ENCODE measurements at regions not wholly inside any gene's neighbourhood (a gene's known extent, or its start where the extent isn't known, plus 50 kb on each side); places are given as distances from the start of the nearest gene placed in this dataset.

GRCh38 chr17:68182940-68183551, 64.8 kb upstream of the AMZ2 start:
- no peak for DNase-seq (ENCODE audit: extremely low read depth, low read depth, low spot score)

- no peak for DNase-seq (ENCODE audit: extremely low read depth, low read depth, low spot score)
These were observed 63.7 kb upstream of the AMZ2 start for GRCh38 chr17:68184141-68184571.

GRCh38 chr17:68184816-68185436, 62.9 kb upstream of the AMZ2 start:
- no peak for DNase-seq (ENCODE audit: extremely low read depth, low read depth, low spot score)

DNA sequence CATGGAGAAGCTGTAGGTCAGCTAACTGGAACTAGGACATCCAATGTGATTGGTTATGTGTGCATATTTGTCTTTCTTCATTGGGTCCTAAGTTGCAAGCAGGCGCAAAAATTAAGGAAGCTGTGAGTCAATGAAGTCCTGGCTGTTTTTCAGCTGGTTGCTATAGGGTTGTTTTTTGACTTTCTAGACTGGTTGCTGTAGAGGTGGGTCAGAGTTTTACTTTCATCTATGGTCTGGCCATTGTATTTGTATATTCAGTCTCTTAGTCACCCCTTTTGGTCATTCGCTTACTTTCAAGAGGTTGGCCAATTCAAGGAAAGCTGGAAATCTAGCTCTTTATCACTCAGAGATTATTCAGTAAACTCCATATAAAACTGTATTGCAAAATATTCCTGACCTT, 62.0 kb upstream of the AMZ2 start:
- no peak for DNase-seq (ENCODE audit: extremely low read depth, low read depth, low spot score)

- no peak for DNase-seq (ENCODE audit: extremely low read depth, low read depth, low spot score)
These were observed 57.3 kb upstream of the AMZ2 start for GRCh38 chr17:68190495-68190894.

GRCh38 chr17:68195667-68196393, 52.0 kb upstream of the AMZ2 start:
- DNase-seq (ENCODE audit: extremely low read depth, low read depth, low spot score): no peak

- no peak for DNase-seq (ENCODE audit: extremely low read depth, low read depth, low spot score)
These were observed 51.3 kb upstream of the AMZ2 start for GRCh38 chr17:68196394-68197090.

DNA sequence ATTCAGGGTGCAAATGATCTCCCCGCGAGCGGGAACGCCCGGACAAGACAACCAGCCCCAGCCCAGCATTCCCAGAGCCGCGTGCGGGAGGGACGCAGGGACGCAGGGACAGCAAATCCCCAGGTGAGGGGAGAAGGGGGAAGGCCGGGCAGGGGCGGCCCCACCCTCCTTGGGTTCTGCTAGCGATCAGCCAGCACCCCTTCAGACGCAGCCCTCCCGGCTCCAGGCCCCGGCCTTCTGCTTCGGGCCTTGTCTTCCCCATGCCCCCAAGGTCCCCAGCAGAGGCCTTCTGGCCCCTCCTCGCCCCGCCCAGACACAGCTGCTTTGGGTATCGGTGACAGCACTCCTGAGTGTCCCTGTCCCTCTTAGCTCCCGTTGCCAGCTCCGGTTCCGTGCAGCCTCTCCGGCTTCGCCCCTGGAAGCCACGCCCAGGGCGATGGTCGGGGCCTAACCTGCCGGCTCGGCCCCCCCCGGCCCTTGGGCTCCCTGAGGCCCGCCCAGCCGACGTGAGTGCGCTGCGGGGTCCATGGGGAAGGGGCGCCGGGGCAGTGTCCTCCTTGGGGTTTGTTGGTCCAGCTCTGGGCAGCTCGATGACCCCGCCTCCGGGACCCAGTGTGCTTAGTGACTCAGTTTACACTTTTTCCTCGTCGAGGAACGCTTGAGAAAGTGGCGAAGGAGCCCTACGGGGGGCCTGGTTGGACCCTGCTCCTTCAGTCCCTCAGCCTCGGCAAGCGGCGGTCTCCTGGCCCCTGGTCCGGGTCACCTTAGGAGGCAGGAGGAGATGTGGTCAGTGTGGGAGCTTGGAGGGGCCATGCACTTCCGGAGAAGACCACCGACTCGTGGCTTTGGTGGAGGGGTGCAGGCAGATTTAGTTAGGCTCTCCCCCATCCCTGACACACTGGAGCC, 50.5 kb upstream of the AMZ2 start:
- DNase-seq (ENCODE audit: extremely low read depth, low read depth, low spot score): no peak

DNA sequence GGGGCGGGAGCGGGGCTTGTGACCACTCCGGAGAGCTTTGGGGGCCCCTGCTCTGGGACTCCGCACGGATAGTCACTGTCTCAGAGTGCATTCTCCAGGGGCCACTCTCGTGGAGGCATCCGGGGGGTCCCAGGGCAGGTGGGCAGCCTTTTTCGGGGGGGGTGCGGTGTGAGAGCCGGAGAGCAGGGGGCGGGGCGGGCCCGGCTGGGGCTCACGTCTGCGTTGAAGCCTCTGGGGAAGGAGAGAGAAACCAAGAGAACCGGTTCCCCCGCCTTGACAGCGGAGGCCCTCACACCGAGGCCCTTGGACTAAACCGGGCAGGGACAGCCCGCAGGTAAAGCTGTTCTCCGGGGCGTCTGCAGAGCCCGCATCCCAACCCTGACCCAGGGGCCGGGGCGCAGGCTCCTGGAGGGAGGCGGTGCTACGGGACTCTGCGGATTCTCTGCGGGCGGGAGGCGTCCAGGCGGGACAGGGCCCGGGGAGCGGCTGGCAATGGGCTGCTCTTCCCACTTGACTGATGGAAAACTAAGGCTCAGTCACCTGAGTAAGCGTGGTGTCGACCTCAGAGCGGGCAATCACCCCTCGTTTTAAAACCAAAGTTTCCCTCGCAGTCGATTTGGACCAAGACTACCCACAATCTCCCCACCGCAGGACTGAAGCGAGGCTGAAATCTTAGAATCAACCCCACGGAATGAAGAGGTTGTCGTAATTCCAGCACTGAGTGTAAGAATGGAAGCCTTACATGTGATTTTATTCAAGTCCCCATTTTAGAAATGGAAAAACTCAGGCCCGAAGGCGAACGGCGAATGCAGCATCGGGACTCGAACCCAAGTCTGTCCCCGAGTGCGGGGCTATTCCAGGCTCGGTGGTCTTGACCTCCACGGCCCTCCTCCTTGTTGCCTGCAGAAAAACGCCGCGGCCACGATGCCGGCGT, 49.6 kb upstream of the AMZ2 start:
- no peak for DNase-seq (ENCODE audit: extremely low read depth, low read depth, low spot score)

All from glomerular endothelial cell (primary cell).